ENCODE measurements at regions not wholly inside any gene's neighbourhood (a gene's known extent, or its start where the extent isn't known, plus 50 kb on each side); places are given as distances from the start of the nearest gene placed in this dataset.

DNA sequence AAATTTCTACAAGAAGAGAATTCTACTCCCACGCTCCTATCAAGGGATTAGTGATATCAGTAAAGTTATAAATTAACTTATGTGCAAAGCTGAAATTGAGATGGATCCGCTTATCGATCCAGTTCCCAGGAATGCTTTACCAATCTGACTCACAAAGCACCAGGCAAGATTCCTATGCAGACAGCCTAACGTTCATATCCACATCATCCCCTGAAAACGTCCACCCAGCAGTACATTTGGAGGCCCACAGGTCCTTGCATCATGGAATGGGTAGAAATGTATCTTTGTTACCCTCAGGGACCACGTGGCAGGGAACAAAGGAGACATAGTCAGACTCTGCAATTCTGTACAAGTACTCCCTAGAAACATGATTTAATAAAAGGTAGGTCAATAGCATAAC lies 147.4 kb downstream of the ESM1 start:
- TF ChIP-seq CTCF (conservative IDR thresholded peaks at IDR 0.05; ENCODE audit: low read depth, low read length) (no peak), EZH2 (IDR thresholded peaks at IDR 0.05; ENCODE audit: low read length, unreplicated experiment) (no peak)
